ENCODE measurements at regions not wholly inside any gene's neighbourhood (a gene's known extent, or its start where the extent isn't known, plus 50 kb on each side); places are given as distances from the start of the nearest gene placed in this dataset.

GRCh38 chr16:51813609-51814008, 662.5 kb upstream of the SALL1 start:
- H3K27ac ChIP-seq (replicated peaks in 1 of 4), result no peak overlapping the region
- H3K4me3 ChIP-seq, result no peak overlapping the region
- intact Hi-C loops (cut with DNase I), result no loop called here
- 77% methylated on average over 4 of the region's 4 CpGs for WGBS
- H3K27me3 ChIP-seq, result no peaks in the 10 kb centered on the region
- TF ChIP-seq POLR2A (IDR thresholded peaks at IDR 0.05; ENCODE audit: low read depth), result no peak
- DNase-seq (ENCODE audit: extremely low spot score), result no peak
- no peaks in the 10 kb centered on the region for H3K36me3 ChIP-seq
- no peaks in the 10 kb centered on the region for H3K4me1 ChIP-seq
- H3K9me3 ChIP-seq, result no peaks in the 10 kb centered on the region

GRCh38 chr16:51812945-51813344, 661.9 kb upstream of the SALL1 start:
- Histone ChIP-seq H3K4me1 (no peaks in the 10 kb centered on the region), H3K9me3 (no peaks in the 10 kb centered on the region), H3K27me3 (no peaks in the 10 kb centered on the region), H3K27ac (replicated peaks in 1 of 4) (no peak overlapping the region), H3K36me3 (no peaks in the 10 kb centered on the region), H3K4me3 (no peak overlapping the region)
- no peak for DNase-seq (ENCODE audit: extremely low spot score)
- intact Hi-C loops (cut with DNase I), result no loop called here
- 81% methylated on average over 2 of the region's 2 CpGs for WGBS
- TF ChIP-seq POLR2AphosphoS5 (IDR thresholded peaks at IDR 0.05) (no peak), POLR2A (IDR thresholded peaks at IDR 0.05; ENCODE audit: low read depth) (no peak), EP300 (IDR thresholded peaks at IDR 0.05) (no peak), CTCF (IDR thresholded peaks at IDR 0.05) (no peak)

- TF ChIP-seq CTCF (IDR thresholded peaks at IDR 0.05) (no peak), POLR2A (IDR thresholded peaks at IDR 0.05; ENCODE audit: low read depth) (no peak), EP300 (IDR thresholded peaks at IDR 0.05) (no peak), POLR2AphosphoS5 (IDR thresholded peaks at IDR 0.05) (no peak)
- intact Hi-C loops (cut with DNase I), result no loop called here
Observed at GRCh38 chr16:51807551-51807950, 656.5 kb upstream of the SALL1 start.

GRCh38 chr16:51801635-51802034, 650.6 kb upstream of the SALL1 start:
- Histone ChIP-seq H3K9me3 (no peaks in the 10 kb centered on the region), H3K27ac (replicated peaks in 1 of 4) (no peak overlapping the region), H3K4me1 (no peaks in the 10 kb centered on the region), H3K27me3 (no peaks in the 10 kb centered on the region), H3K4me3 (no peak overlapping the region), H3K36me3 (no peaks in the 10 kb centered on the region)
- TF ChIP-seq POLR2AphosphoS5 (IDR thresholded peaks at IDR 0.05), result no peak
- no peak for TF ChIP-seq POLR2A (IDR thresholded peaks at IDR 0.05; ENCODE audit: low read depth)
- TF ChIP-seq CTCF (IDR thresholded peaks at IDR 0.05), result no peak
- no peak for TF ChIP-seq EP300 (IDR thresholded peaks at IDR 0.05)
- DNase-seq (ENCODE audit: extremely low spot score), result no peak
- intact Hi-C loops (cut with DNase I), result no loop called here

More at GRCh38 chr16:51807551-51807950, 656.5 kb upstream of the SALL1 start:
- DNase-seq (ENCODE audit: extremely low spot score), result no peak
- H3K4me1 ChIP-seq, result no peaks in the 10 kb centered on the region
- no peaks in the 10 kb centered on the region for H3K27me3 ChIP-seq
- no peak overlapping the region for H3K4me3 ChIP-seq
- H3K9me3 ChIP-seq, result no peaks in the 10 kb centered on the region
- no peaks in the 10 kb centered on the region for H3K36me3 ChIP-seq
- 66% methylated on average over 2 of the region's 2 CpGs for WGBS
- H3K27ac ChIP-seq (replicated peaks in 1 of 4), result no peak overlapping the region

- H3K4me1 ChIP-seq, result no peaks in the 10 kb centered on the region
- H3K36me3 ChIP-seq, result no peaks in the 10 kb centered on the region
- no peaks in the 10 kb centered on the region for H3K9me3 ChIP-seq
- WGBS, result 66% methylated on average over 6 of the region's 6 CpGs
- no peaks in the 10 kb centered on the region for H3K27me3 ChIP-seq
- H3K4me3 ChIP-seq, result no peak overlapping the region
- H3K27ac ChIP-seq (replicated peaks in 1 of 4), result no peak overlapping the region
- DNase-seq (ENCODE audit: extremely low spot score), result no peak
- intact Hi-C loops (cut with DNase I), result no loop called here
- TF ChIP-seq POLR2A (IDR thresholded peaks at IDR 0.05; ENCODE audit: low read depth) (no peak), POLR2AphosphoS5 (IDR thresholded peaks at IDR 0.05) (no peak), EP300 (IDR thresholded peaks at IDR 0.05) (no peak)
Observed at GRCh38 chr16:51797669-51798259, 646.7 kb upstream of the SALL1 start.

- H3K9me3 ChIP-seq, result peaks cover 0 to 11% (median 3%) of the 10 kb centered on the region in 4 donors
- 83% methylated on average over 3 of the region's 3 CpGs for WGBS
- H3K27me3 ChIP-seq, result no peaks in the 10 kb centered on the region
- no peaks in the 10 kb centered on the region for H3K36me3 ChIP-seq
- no peak overlapping the region for H3K4me3 ChIP-seq
- TF ChIP-seq POLR2A (IDR thresholded peaks at IDR 0.05; ENCODE audit: low read depth), result no peak
- TF ChIP-seq CTCF (IDR thresholded peaks at IDR 0.05), result no peak
- no peak for TF ChIP-seq EP300 (IDR thresholded peaks at IDR 0.05)
- no peak for TF ChIP-seq POLR2AphosphoS5 (IDR thresholded peaks at IDR 0.05)
- intact Hi-C loops (cut with DNase I), result no loop called here
- no peak overlapping the region for H3K27ac ChIP-seq (replicated peaks in 1 of 4)
- H3K4me1 ChIP-seq, result no peaks in the 10 kb centered on the region
- no peak for DNase-seq (ENCODE audit: extremely low spot score)
Observed at GRCh38 chr16:51779240-51779639, 628.2 kb upstream of the SALL1 start.
